ENCODE measurements at regions not wholly inside any gene's neighbourhood (a gene's known extent, or its start where the extent isn't known, plus 50 kb on each side); places are given as distances from the start of the nearest gene placed in this dataset.
"Not testable (repeated sequence)": the region's sequence is repeated elsewhere in the genome, so short reads cannot be mapped to it uniquely, and the experiment has no call there.

- TF ChIP-seq CTCF (IDR thresholded peaks at IDR 0.05; ENCODE audit: insufficient read depth, low read length, severe bottlenecking), result no peak
- H3K4me3 ChIP-seq (ENCODE audit: low read depth, low read length), result no peak overlapping the region
- no peaks in the 10 kb centered on the region for H3K36me3 ChIP-seq (ENCODE audit: control insufficient read depth, insufficient read depth, low read length)
- H3K27me3 ChIP-seq (ENCODE audit: control insufficient read depth, insufficient read depth, low read length), result no peaks in the 10 kb centered on the region
- DNase-seq (ENCODE audit: low read depth), result no peak
- FAIRE-seq, result no peak
These were observed 876.4 kb downstream of the DTWD2 start for GRCh38 chr5:118111956-118112355.

GRCh38 chr5:118107246-118107645, 881.1 kb downstream of the DTWD2 start:
- H3K4me3 ChIP-seq (ENCODE audit: low read depth, low read length); H3K36me3 ChIP-seq (ENCODE audit: control insufficient read depth, insufficient read depth, low read length); FAIRE-seq; H3K27me3 ChIP-seq (ENCODE audit: control insufficient read depth, insufficient read depth, low read length); DNase-seq (ENCODE audit: low read depth): not testable (repeated sequence)

- no peaks in the 10 kb centered on the region for H3K36me3 ChIP-seq (ENCODE audit: control insufficient read depth, insufficient read depth, low read length)
- no peak overlapping the region for H3K4me3 ChIP-seq (ENCODE audit: low read depth, low read length)
- no peaks in the 10 kb centered on the region for H3K27me3 ChIP-seq (ENCODE audit: control insufficient read depth, insufficient read depth, low read length)
- no peak for TF ChIP-seq CTCF (IDR thresholded peaks at IDR 0.05; ENCODE audit: insufficient read depth, low read length, severe bottlenecking)
- DNase-seq (ENCODE audit: low read depth) (no peak), FAIRE-seq (no peak)
These were observed 889.6 kb downstream of the DTWD2 start for GRCh38 chr5:118098716-118099115.

- Histone ChIP-seq H3K4me3 (ENCODE audit: low read depth, low read length) (no peak overlapping the region), H3K36me3 (ENCODE audit: control insufficient read depth, insufficient read depth, low read length) (no peaks in the 10 kb centered on the region), H3K27me3 (ENCODE audit: control insufficient read depth, insufficient read depth, low read length) (no peaks in the 10 kb centered on the region)
- DNase-seq (ENCODE audit: low read depth) (no peak), FAIRE-seq (no peak)
- no peak for TF ChIP-seq CTCF (IDR thresholded peaks at IDR 0.05; ENCODE audit: insufficient read depth, low read length, severe bottlenecking)
These were observed 893.2 kb downstream of the DTWD2 start for GRCh38 chr5:118095115-118095514.

GRCh38 chr5:118088448-118088847, 899.9 kb downstream of the DTWD2 start:
- Histone ChIP-seq H3K27me3 (ENCODE audit: control insufficient read depth, insufficient read depth, low read length) (no peaks in the 10 kb centered on the region), H3K36me3 (ENCODE audit: control insufficient read depth, insufficient read depth, low read length) (no peaks in the 10 kb centered on the region), H3K4me3 (ENCODE audit: low read depth, low read length) (no peak overlapping the region)
- FAIRE-seq (no peak), DNase-seq (ENCODE audit: low read depth) (no peak)
- TF ChIP-seq CTCF (IDR thresholded peaks at IDR 0.05; ENCODE audit: insufficient read depth, low read length, severe bottlenecking), result no peak

- FAIRE-seq (no peak), DNase-seq (ENCODE audit: low read depth) (no peak)
- Histone ChIP-seq H3K4me3 (ENCODE audit: low read depth, low read length) (no peak overlapping the region), H3K27me3 (ENCODE audit: control insufficient read depth, insufficient read depth, low read length) (no peaks in the 10 kb centered on the region), H3K36me3 (ENCODE audit: control insufficient read depth, insufficient read depth, low read length) (no peaks in the 10 kb centered on the region)
- TF ChIP-seq CTCF (IDR thresholded peaks at IDR 0.05; ENCODE audit: insufficient read depth, low read length, severe bottlenecking), result no peak
These were observed 911.9 kb downstream of the DTWD2 start for GRCh38 chr5:118076490-118076889.

Data from bronchial epithelial cell (primary cell).